ENCODE measurements at regions not wholly inside any gene's neighbourhood (a gene's known extent, or its start where the extent isn't known, plus 50 kb on each side); places are given as distances from the start of the nearest gene placed in this dataset.

DNA sequence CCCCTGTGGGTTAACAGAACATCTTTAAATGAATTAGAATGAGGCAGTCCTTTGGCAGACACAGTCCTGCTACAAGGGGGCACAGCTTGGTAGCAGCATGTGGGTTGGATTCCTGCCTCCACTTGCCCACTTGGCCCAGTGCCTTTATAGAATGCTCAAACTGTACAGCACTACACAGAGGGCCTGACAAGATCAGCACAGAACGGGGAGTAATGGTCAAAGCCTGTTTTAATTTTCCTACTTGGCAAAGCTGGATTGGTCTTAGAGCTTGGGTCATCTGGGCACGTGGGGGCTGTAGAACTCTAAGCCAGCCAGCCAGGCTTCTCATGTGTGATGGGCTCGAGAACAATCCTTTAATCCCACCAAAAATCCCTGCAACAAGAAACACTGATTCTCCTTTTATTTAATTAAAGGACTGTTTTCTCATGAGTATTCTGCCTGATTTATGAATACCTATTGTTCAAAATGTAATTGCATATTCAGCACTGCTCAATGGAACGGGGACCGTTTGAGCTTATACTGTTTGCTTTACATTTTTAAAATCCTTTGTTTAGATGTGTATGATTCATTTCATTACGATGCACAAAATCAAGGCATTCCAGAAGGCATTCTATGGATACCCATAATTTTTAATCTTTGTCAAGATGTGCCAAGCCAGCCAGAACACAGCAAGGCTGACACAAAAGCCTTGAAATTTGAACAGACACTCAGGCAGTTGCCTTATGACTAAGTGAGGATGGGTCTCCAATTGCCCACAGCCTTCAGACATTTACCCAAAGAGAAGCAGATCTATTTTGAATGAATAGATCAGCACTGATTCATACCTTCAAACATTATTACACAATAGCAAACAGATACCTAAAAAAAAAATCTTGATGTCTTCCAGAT lies 249.3 kb upstream of the TGFBR2 start:
- no peak for DNase-seq (ENCODE audit: low spot score)

DNA sequence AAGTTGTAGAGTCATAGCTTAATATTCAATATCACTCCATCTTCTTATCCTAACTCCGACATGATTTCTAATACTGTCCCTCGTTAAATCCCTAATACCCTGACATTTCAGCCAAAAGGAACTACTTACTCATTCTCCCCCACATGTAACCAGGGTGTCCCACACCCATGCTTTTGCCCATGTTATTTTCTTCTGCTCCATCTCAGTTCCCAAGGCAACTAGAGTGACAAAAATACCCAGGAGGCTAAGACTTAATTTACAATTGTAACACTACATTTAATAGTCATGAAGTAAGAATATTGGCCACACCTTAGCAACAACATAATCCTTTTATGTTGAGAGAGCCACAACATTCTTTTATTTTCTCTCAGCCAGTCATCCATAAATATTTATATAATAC lies 248.5 kb upstream of the TGFBR2 start:
- DNase-seq (ENCODE audit: low spot score): no peak

DNA sequence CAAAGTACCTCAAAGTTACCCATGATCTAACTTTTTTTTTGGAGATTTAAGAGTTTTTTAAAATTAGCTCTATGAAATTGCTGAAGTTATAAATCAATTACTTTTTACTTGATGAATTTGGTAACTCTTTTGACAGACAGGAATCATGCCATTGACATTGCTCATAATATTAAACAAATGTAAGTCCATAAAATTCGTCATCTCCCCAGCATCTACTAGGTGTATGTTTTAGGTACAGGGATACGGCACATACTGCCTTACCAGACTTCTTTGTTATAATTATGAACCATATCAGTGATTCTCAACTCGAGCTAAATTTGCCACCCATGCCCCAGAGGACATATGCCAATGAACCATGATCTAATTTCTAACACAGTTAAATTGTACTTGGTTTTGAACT lies 247.5 kb upstream of the TGFBR2 start:
- no peak for DNase-seq (ENCODE audit: low spot score)

DNA sequence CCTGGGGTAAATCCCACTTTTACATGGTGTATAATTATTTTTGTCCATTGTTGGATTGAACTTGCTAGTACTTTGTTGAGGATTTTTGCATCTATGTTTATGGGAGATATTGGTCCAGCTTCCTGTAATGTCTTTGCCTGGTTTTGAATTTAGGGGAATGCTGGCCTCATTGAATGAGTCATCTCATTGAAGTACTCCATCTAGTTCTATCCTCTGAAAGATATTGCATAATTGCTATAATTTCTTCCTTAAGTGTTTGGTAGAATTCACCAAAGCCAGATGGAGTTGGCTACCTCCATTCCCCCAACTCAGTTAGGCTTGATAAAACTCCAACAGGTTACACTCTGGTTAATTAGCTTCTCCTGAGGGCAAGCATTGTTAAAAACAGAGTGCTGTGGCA lies 237.4 kb upstream of the TGFBR2 start:
- no peak for DNase-seq (ENCODE audit: low spot score)

DNA sequence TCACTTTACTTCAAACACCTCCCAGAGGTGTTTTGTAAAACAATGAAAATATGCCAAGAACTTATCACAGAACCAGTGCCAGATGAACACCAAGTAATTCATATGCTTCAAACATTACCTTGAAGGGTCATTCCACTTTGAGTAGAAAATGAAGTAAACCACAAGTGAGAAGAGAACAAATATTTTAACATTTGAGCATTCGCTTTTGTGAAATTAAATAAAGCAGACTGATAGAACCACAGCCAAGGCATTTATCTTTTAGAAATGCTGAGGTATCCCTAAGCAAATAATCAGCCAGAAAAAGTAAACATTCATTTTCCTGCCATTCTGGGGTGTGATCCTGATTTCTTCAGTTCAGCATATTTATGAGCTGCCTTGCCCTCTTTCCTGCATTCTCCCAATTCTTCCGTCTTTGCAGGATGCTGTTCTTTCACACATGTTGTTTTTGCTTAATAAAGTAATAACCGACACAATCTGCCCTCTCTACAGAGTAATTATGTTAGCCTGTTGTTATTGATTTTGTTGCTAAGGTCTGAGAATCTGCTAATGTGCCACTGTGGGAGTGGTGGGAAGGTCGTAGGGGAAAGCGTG lies 235.6 kb upstream of the TGFBR2 start:
- DNase-seq (ENCODE audit: low spot score): no peak

DNA sequence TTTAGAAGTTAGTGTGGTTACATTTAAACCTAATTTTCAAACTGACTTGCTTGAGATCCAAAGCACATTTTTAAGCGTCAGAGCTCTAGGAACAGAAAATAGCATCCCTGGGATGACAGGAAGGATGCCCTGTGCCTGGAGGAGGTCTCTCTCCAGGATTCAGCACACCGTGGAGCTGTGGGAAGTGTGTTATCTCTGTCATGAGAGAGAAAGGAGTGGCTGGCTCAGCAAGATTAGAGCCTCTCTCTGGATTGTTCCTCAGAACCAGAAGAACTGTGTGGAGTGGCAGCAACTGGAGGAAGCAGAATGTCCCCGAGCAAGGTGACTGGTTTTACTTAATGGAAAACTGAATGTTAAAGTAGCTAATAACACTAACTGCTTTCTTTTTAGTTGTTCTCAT lies 233.6 kb upstream of the TGFBR2 start:
- no peak for DNase-seq (ENCODE audit: low spot score)

DNA sequence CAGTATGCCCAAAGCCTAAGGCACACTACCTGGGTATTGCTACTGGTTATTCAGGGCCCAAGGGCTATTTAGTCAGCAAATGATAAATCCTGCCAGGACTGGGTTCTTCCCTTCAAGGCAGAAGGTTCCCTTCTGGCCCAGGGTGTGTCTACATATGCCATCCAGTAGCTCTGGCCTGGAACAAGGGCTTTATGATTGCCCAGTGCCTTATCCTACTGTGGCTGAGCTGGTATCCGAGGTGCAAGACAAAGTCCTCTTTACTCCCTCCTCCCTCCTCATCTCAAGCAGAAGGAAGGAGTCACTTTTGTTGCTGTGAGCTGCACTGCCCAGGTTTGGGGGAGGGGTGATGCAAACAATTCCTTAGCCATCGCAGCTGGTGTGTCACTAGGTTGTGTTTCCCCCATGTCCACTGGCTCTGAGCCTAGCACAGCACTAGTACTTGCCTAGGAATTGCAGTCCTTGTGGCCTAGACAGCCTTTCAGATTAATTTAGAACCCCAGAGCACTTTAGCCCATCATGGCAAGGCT lies 221.8 kb upstream of the TGFBR2 start:
- no peak for DNase-seq (ENCODE audit: low spot score)

DNA sequence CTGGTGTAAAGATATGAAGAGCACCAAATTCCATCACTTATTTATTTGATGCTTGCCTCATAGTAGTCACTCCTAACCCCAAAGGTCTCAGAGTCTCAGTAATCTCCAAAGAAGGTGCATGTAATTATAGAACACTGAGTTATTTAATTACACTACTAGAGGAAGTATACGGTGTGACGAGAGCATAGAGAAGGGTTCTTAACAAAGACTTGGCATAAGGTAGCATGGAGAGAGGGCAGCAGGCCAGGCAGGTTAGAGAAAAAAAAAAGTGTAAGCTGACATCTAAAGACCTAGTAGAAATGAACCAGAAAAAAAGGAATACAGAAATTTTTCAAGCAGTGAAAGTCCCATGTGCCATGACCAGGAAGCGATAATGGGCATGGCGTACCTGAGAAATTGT lies 213.3 kb upstream of the TGFBR2 start:
- no peak for DNase-seq (ENCODE audit: low spot score)

DNA sequence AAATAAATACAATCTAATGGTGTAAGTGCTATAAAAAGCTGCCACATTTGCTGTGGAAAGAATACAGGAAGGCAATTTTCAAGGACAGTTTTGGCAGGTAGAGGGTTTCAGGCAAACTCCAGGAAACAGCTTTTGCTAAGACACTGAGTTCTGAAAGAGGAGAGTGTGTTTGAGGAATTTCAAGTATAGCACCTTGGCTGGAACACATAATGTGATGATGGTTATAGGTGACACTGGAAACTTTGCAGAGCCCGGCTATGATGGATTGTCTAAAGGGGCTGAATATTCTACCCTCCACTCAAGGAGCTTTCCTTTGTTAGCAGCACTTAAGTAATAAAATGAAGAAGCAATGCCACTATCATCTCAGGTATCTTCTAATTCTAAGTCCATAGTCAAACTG lies 209.4 kb upstream of the TGFBR2 start:
- DNase-seq (ENCODE audit: low spot score): no peak

DNA sequence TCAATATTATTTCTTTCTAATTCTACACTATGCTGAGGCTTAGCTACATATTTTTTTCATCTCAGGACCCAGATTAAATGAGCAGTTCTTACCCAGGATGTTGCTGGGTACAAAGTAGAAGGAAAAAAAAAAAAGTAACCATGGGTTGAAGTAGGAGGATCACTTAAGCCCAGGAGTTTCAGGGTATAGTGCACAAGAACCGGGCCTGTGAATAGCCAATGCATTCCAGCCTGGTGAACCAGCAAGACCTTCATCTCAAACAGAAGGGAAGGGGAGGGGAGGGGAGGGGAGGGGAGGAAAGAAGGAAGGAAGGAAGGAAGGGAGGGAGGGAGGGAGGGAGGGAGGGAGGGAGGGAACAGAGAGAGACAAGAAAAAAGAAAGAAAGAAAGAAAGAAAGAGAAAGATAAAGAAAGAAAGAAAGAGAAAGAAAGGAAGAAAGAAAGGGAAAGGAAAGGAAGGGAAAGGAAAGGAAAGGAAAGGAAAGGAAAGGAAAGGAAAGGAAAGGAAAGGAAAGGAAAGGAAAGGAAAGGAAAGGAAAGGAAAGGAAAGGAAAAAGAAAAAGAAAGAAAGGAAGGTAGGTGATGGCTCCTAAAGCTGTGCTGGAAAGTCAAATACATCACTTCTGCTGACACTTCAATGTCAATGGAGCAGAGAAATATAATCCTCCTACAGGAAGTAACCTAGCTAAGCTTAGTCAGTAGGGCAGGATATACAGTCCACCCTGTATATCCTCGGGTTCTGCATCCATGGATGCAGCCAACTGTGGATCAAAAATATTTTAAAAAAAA lies 206.8 kb upstream of the TGFBR2 start:
- DNase-seq (ENCODE audit: low spot score): no peak

DNA sequence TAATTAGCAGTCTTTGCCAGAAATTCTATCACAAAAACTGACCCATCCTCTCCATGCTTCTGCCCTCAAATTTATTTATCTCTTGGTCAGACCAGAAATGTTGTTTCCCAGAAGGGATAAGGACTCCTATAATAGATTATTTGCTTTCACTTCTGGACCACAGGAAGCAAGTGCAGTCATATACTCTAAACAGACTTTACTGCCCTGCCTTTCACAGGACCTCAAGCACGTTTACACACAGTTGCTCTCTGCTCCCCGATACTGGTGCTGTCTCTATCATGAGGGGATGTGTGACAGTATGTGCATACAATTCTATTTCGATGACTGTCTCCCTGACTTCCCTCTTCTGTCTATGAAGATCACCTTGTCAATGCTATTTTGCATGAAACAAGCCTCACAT lies 205.5 kb upstream of the TGFBR2 start:
- DNase-seq (ENCODE audit: low spot score): no peak

DNA sequence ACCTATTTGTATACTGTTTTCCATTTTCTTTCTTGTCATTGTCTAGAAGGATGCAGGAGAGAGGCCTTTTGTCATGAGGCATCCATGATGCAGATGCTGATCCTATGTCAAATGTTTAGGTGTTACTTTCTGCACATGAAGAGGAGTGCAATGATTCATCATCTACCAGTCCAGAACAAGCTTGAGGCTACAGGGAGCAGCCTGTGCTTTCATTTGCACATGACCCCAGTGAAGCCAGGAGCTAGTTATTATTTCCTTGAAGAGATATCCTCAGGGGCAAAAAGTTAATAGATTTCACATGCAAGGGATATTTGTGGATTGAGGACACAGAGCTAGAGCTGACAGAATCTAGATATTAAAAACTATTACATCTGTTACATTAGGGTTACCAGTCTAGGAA lies 204.4 kb upstream of the TGFBR2 start:
- no peak for DNase-seq (ENCODE audit: low spot score)

DNA sequence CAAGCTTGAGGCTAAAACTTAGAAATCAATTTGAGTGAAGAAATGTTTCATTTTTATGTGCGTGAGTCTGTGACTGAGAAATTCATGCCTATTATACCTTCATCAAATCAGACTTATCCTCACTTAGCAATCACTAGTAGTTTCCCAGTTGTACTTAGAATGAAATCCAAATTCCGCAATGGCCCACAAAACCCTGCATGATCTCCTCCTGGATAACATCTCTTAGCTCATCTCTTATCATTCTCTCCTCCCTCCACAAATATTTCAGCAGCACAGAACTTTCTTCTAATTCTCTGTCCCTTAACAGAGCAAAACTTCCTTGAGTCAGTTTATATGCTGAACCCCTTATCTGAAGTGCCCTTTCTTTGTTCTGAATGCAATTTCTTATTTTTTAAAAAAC lies 198.8 kb upstream of the TGFBR2 start:
- no peak for DNase-seq (ENCODE audit: low spot score)

DNA sequence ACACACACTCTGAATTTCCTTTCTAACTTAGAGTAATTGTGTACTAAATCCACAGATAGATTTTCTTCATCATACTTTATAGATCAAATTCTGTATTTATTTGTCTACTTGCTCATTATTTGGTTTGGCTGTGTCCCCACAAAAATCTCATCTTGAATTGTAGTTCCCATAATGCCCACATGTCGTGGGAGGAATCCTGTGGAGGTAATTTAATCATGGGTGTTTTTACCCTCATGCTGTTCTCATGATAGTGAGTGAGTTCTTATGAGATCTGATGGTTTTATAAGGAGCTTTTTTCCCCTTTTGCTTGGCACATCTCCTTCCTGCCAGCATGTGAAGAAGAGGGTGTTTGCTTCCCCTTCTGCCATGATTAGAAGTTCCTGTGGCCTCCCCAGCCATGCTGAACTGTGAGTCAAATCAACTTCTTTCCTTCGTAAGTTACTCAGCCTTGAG lies 198.3 kb upstream of the TGFBR2 start:
- no peak for DNase-seq (ENCODE audit: low spot score)

DNA sequence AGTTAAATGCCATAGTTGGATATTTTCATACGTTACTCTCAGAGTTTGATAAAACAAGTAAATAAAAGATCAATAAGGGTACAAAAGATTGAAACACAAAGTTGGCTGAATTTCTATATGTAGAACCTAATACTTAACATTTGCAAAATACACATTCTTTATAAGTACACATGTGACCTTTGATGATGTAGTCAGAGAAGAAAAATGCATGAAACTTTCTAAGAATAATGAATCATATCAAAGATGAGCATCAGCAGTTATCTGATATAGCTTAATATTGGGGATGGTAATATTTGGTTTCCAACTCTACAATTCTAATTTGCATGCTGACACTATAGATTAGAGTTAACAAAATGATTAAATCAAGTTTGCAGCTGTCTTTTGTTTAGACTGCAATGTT lies 188.0 kb upstream of the TGFBR2 start:
- DNase-seq (ENCODE audit: low spot score): no peak

DNA sequence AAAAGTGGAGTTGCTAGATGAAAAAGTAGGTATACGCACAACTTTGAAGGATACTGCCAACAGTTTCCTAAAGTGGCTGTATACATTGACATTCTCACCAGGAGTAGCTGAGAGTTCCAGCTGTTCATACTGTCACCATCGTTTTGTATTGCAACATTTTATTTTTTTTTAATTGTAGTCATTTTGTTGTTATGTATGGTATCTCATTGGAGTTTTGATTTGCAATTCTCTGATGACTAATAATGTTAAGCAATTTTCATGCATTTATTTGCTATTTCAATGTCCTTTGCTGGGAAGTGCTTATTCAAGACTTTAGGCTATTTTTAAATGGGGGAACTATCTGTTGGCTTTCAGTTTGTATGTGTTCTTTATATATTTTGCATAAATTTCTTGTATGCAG lies 185.1 kb upstream of the TGFBR2 start:
- no peak for DNase-seq (ENCODE audit: low spot score)

DNA sequence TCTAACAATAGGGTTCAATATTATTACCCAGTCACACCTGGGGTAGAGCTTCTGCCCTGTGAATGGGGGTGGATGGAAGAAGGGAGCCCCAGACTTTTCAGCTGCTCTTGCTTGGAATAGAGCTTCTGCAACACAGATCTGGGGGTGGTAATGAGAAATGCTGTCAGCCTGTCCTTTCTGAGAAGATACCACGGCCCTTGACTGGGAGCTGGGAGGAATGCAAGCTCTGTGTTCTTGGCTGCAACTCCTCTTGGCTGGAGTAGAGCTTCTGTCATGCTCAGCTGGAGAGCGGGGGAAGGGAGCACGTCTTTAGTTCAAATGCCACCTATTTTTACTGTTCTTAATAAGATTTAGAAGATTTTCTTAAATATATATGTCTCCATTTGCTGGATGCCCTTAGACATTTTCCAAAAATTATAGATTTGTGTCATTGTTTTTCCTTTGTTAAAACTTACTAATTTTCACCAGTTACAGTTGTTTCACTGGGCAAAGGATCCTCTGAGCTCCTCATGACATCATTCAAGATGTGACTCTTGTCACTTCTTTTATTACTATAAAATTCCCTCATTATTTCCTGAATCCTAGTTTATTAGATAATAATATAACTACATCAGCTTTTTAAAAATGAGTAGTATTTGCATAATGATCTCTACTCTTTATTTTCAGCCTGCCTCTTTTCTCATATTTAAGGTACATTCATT lies 180.0 kb upstream of the TGFBR2 start:
- DNase-seq (ENCODE audit: low spot score): no peak

DNA sequence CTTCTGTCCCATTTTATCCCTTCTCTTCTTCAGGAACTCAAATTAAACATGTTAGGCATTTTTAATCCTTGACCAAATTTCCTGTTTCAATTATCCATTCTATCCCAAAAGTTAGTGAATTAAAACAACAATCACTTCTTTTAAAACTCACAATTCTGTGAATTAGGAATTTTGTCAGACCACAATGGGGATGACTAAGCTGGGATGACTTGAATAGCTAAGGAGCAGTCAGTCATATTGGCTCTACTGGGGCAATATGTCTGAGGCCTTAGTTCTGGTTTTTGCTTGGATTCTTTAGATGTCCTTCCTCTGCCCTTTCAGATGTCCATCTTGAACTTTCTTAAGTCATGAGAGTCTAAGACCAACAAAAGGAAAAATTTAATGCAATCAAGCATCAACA lies 178.2 kb upstream of the TGFBR2 start:
- DNase-seq (ENCODE audit: low spot score): no peak

DNA sequence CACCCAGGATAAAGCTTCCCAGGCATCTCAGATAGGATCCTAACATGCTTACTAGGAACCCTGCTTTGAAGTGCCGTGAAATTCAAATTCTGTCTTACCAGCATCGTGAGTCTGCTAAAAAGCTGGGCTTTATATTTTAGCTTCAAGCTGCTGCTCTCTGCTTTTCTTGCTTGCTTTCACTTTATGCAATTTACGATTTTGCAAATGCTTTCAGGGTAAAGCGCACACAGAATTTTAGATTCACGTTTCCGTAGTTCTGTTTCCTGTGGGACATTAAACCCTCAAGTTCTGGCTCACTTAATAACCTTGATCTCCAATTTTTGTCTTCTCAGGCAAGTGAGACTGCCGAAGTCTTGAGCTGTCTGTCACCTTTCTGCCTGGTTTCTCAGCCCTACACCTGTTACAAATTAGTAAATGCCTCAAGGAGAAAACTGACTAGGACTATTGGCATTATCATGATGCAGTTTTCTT lies 170.5 kb upstream of the TGFBR2 start:
- DNase-seq (ENCODE audit: low spot score): no peak

DNA sequence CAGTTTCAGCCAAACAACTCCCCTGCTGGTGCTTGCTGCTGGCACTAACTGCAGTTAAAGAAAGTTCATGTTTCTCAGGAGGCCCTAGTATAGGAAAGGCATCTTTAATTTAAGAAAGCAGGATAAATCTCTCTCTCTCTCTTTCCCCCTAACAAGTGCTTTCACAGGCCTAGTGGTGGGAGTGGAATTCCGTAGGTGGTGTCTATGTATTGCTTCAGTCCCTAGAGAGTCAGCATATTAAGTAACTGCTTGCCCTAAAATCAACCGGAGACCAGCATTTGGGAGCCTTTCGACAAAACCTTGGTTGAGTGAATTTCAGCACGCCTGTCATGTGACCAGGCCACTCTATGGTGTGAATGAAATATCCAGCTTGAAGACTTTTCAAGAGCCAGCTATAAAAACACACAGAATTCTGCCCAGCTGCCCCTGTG lies 169.2 kb upstream of the TGFBR2 start:
- peak; percentile 26 for DNase-seq (ENCODE audit: low spot score)

DNA sequence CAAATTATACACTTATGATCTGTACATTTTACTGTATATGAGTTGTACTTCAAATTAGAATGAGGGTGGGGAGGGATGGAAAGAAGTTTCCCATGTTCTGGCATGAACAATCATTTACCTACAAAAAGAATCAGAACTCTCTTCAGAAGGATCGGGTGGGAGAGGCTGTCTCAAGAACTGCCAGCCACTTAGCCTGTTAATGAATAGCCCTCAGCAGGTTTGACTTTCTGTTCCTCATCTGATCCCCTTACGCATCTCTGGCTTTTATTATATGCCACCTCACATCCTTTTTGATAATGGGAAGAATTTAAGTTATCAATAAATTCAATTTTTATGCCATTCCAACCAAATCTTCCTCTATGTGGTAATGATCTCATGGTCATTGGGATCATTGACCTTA lies 168.3 kb upstream of the TGFBR2 start:
- no peak for DNase-seq (ENCODE audit: low spot score)

Data from putamen (tissue), 1 donor.